ENCODE measurements at regions not wholly inside any gene's neighbourhood (a gene's known extent, or its start where the extent isn't known, plus 50 kb on each side); places are given as distances from the start of the nearest gene placed in this dataset.
A peak's percentile ranks its signal among the peaks of the same experiment; 100 is the strongest.
"Not testable (repeated sequence)": the region's sequence is repeated elsewhere in the genome, so short reads cannot be mapped to it uniquely, and the experiment has no call there.

- DNase-seq: no peak
- no peak for ATAC-seq
Measured at GRCh38 chr2:2662037-2662846, 331.2 kb upstream of the MYT1L start.

- ATAC-seq (no peak), DNase-seq (no peak)
Measured at GRCh38 chr2:2660789-2661355, 329.8 kb upstream of the MYT1L start.

- ATAC-seq (no peak), DNase-seq (no peak)
Measured at GRCh38 chr2:2657121-2657962, 326.3 kb upstream of the MYT1L start.

GRCh38 chr2:2656115-2657011 lies 325.3 kb upstream of the MYT1L start:
- no peak for ATAC-seq
- DNase-seq: no peak

- ATAC-seq: no peak
- no peak for DNase-seq
Measured at GRCh38 chr2:2655453-2656114, 324.5 kb upstream of the MYT1L start.

GRCh38 chr2:2653231-2653630 lies 322.2 kb upstream of the MYT1L start:
- DNase-seq (no peak), ATAC-seq (no peak)

GRCh38 chr2:2650608-2651375 lies 319.7 kb upstream of the MYT1L start:
- DNase-seq (no peak), ATAC-seq (no peak)

GRCh38 chr2:2649109-2650072 lies 318.3 kb upstream of the MYT1L start:
- ATAC-seq: no peak

GRCh38 chr2:2648094-2648493 lies 317.0 kb upstream of the MYT1L start:
- DNase-seq: no peak
- peak; percentile 33 for ATAC-seq

More at GRCh38 chr2:2649109-2650072, 318.3 kb upstream of the MYT1L start:
- no peak for DNase-seq

- ATAC-seq (no peak), DNase-seq (no peak)
Measured at GRCh38 chr2:2647141-2647541, 316.1 kb upstream of the MYT1L start.

- DNase-seq: peak; percentile 37
- ATAC-seq: peak; percentile 84
Measured at GRCh38 chr2:2646433-2647051, 315.5 kb upstream of the MYT1L start.

- ATAC-seq: no peak
- no peak for DNase-seq
Measured at GRCh38 chr2:2645162-2645855, 314.2 kb upstream of the MYT1L start.

- DNase-seq, ATAC-seq: not testable (repeated sequence)
Measured at GRCh38 chr2:2644751-2645150, 313.7 kb upstream of the MYT1L start.

GRCh38 chr2:2644040-2644439 lies 313.0 kb upstream of the MYT1L start:
- ATAC-seq (no peak), DNase-seq (no peak)

- no peak for DNase-seq
- ATAC-seq: no peak
Measured at GRCh38 chr2:2642906-2643890, 312.1 kb upstream of the MYT1L start.

- ATAC-seq: no peak
- no peak for DNase-seq
Measured at GRCh38 chr2:2641541-2642410, 310.7 kb upstream of the MYT1L start.

Data from stimulated activated naive CD8-positive, alpha-beta T cell treated with anti-CD3 and anti-CD28 coated beads, Interleukin-15, Interleukin-2, amounts not matched to agents 100 U/mL and 50 U/mL, for 24 hours (primary cell).